Ectodermal cell (in vitro differentiated cells): ENCODE measurements at regions not wholly inside any gene's neighbourhood (a gene's known extent, or its start where the extent isn't known, plus 50 kb on each side); places are given as distances from the start of the nearest gene placed in this dataset.

Experiments
- H3K27ac ChIP-seq: 2 replicates; pipeline ENCODE4 v1.7.0; 2013; ENCODE audit warnings: mild to moderate bottlenecking, low read depth, low read length; ENCODE audit not compliant: insufficient read depth, poor library complexity, severe bottlenecking
- H3K27me3 ChIP-seq: 2 replicates; pipeline ENCODE4 v1.7.0; 2013; ENCODE audit warnings: mild to moderate bottlenecking, low read length; ENCODE audit not compliant: insufficient read depth, control insufficient read depth, poor library complexity, severe bottlenecking
- H3K36me3 ChIP-seq: one replicate; pipeline ENCODE4 v1.7.0; 2013; ENCODE audit warnings: low read length; ENCODE audit not compliant: control insufficient read depth, insufficient read depth
- H3K4me1 ChIP-seq: one replicate; pipeline ENCODE4 v1.7.0; 2013; ENCODE audit warnings: low read length; ENCODE audit not compliant: control insufficient read depth, insufficient read depth
- H3K4me3 ChIP-seq: 2 replicates; pipeline ENCODE4 v1.7.0; 2013; ENCODE audit warnings: low read depth, low read length, control low read depth; ENCODE audit not compliant: insufficient read depth
- H3K9me3 ChIP-seq: 2 replicates; pipeline ENCODE4 v1.7.0; 2013; ENCODE audit warnings: mild to moderate bottlenecking, low read length, moderate library complexity; ENCODE audit not compliant: control insufficient read depth
- WGBS, 2 experiments: methylation state at CpG; one replicate each; pipeline ENCODE4 v1.1.7; 2013; ENCODE audit warnings: missing lambda C conversion rate in 2 of 2; 5-methylcytosine and 5-hydroxymethylcytosine counted together

DNA sequence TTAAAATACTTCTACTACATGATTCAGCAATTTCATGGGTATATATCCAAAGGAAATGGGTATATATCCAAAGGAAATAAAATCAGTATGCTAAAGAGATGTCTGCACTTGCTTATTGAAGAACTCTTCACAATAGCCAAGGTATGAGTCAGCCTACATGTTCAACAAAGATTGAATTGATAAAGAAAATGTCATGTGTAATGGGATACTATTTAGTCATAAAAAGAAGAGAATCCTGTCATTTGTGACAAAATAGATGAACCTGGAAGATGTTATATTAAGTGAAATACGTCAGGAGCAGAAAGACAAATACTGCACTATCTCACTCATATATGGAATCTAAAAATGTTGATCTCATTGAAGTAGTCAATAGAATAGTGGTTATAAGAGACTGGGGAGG, 944.5 kb upstream of the CTNND2 start:
- Histone ChIP-seq H3K4me3 (no peak overlapping the region), H3K4me1 (no peaks in the 10 kb centered on the region), H3K27me3 (no peaks in the 10 kb centered on the region), H3K9me3 (no peaks in the 10 kb centered on the region), H3K27ac (no peak overlapping the region), H3K36me3 (no peaks in the 10 kb centered on the region)
- 100% methylated on average over 1 of the region's 1 CpG; no CpG with 5 or more reads in 1 of the 2 experiments for WGBS, 2 experiments

DNA sequence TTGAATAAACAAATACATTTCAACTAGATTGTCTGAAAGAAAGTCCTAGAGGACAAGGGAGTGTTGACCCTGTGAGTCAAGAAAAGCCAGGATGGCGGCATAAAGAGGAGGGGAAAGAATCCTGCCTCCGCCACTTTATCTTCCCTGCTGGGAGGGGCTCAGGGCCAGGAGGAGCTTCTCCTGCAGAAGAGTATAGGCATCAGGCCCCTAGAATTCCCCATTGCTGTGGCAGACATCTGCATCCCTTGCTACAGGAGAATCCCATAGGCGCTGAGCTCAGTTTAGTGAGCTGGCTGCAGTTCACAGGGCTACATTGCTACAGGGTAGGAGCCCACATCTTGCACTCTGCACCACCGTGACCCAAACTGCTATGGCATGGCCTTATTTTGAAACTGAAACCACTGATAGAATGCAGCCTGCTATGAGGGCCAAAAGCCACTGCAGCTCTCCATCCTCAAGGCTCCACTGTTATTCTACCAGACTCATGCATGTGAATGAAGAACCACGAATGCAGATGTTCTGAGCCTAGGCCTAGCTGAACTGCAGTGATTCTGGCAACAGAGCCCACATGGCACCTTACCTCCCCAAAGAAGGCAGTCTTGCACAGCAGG, 941.4 kb upstream of the CTNND2 start:
- no peak overlapping the region for H3K27ac ChIP-seq
- no peak overlapping the region for H3K4me3 ChIP-seq
- H3K4me1 ChIP-seq, result no peaks in the 10 kb centered on the region
- 93% methylated on average over 5 of the region's 5 CpGs for WGBS, 2 experiments
- no peaks in the 10 kb centered on the region for H3K36me3 ChIP-seq
- no peaks in the 10 kb centered on the region for H3K9me3 ChIP-seq
- H3K27me3 ChIP-seq, result no peaks in the 10 kb centered on the region

DNA sequence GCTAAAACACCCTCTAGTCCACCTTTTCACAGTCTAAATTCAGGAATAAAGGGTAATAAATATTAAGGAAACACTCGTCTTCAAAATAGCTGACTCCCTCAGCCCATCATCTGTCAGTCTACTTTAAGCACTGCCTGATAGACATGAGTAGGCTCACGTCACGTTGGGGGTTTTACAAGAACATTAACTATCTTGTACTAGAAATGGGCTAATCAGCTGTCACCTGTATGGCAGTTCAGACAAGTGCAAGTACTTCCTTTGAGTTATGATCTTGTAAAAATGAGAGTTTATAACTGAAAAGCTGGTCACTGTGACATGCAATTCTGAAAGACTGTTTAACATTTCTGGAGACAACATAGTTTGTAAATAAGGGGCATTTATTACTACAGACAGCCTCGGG, 936.7 kb upstream of the CTNND2 start:
- H3K9me3 ChIP-seq, result no peaks in the 10 kb centered on the region
- no peaks in the 10 kb centered on the region for H3K36me3 ChIP-seq
- H3K27ac ChIP-seq, result no peak overlapping the region
- no peak overlapping the region for H3K4me3 ChIP-seq
- no peaks in the 10 kb centered on the region for H3K4me1 ChIP-seq
- no peaks in the 10 kb centered on the region for H3K27me3 ChIP-seq
- 79 to 95% methylated on average over 2 to 4 of the region's 4 CpGs for WGBS, 2 experiments

DNA sequence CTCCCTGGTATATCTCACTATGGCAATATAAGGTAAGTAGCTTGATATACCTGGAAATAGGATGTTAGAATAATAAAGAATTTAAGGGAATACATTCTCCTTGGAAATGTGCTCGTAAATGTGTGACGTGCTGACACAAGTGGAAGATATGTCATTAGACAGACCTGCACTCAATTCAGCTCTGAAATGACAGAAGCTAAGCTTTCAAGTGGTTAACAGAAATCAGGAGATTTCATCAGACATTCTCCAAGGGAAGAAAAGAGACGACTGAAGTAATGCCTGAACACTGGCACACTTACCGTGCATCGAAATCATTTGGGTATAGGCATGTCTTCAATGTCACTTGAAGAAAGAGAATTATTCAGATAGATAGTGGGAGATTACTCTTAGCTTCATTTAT, 933.3 kb upstream of the CTNND2 start:
- no peaks in the 10 kb centered on the region for H3K9me3 ChIP-seq
- no peak overlapping the region for H3K27ac ChIP-seq
- H3K27me3 ChIP-seq, result no peaks in the 10 kb centered on the region
- H3K36me3 ChIP-seq, result no peaks in the 10 kb centered on the region
- H3K4me3 ChIP-seq, result no peak overlapping the region
- no peaks in the 10 kb centered on the region for H3K4me1 ChIP-seq
- 92 to 94% methylated on average over 5 of the region's 5 CpGs for WGBS, 2 experiments

DNA sequence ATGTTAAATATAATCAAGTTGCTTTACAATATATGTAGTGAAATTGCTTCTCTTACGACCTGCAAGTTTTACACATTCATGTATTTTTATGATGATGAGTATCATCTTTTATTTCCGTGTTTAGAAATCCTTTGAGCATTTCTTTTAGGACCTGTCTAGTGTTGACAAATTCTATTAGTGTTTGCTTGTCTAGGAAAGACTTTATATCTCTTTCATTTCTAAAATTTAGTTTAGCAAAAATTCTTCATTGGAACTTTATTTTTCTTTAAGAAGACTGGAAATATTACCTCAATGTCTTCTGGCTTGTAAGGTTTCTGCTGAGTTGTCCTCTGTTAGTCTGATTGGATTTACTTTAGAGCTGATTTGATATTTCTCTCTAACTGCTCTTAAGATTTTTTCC, 920.9 kb upstream of the CTNND2 start:
- H3K4me1 ChIP-seq, result no peaks in the 10 kb centered on the region
- H3K9me3 ChIP-seq, result no peaks in the 10 kb centered on the region
- no peak overlapping the region for H3K4me3 ChIP-seq
- H3K27me3 ChIP-seq, result no peaks in the 10 kb centered on the region
- no peak overlapping the region for H3K27ac ChIP-seq
- 80% methylated on average over 2 of the region's 2 CpGs; no CpG with 5 or more reads in 1 of the 2 experiments for WGBS, 2 experiments
- H3K36me3 ChIP-seq, result no peaks in the 10 kb centered on the region

DNA sequence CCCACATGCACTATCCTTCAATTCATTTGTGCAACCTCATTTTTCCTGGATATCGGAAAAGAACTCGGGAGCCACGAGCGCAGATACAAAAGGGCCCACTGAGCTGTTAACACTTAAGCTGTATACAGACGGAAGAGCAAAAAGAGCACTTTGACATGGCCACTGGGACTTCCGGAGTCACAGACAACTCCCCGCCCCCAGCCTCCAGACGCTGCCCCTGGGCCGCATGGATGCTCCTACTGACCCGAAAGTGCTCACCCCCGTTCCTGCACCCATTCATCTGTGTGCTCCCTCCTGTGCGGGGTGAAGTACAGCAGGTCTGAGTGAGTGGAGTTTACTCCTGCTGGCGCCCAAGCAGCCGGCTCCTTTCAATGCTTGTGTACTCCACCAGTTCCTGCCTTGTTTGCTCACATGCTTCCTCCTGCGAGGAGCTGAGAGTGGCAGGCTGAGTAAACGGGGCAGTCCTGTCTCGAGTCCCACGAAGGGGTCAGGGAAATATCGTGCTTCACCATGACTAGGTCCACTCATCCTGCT, 901.0 kb upstream of the CTNND2 start:
- no peaks in the 10 kb centered on the region for H3K27me3 ChIP-seq
- no peaks in the 10 kb centered on the region for H3K4me1 ChIP-seq
- no peak overlapping the region for H3K27ac ChIP-seq
- no peaks in the 10 kb centered on the region for H3K9me3 ChIP-seq
- WGBS, 2 experiments, result 89% methylated on average over 19 of the region's 19 CpGs
- no peak overlapping the region for H3K4me3 ChIP-seq
- no peaks in the 10 kb centered on the region for H3K36me3 ChIP-seq

DNA sequence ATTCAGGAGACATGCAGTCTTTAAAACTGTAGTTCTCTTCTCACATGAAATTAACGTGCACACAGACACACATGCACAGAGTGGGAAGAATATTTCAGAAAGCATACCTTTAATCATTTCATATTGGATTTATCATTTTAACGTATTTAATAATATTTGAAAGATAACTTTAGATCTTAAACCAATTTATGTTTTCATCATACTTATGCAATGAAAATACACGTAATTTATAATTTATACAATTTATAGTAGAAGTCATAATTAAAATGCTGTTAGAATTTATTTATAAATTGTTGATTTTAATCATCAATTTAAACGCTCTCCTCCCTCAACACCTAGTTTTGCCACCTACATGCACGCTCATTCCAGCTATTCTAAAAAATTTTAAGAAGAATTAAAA, 894.9 kb upstream of the CTNND2 start:
- H3K4me3 ChIP-seq, result no peak overlapping the region
- no peaks in the 10 kb centered on the region for H3K36me3 ChIP-seq
- no peak overlapping the region for H3K27ac ChIP-seq
- H3K4me1 ChIP-seq, result no peaks in the 10 kb centered on the region
- 83% methylated on average over 1 of the region's 5 CpGs; no CpG with 5 or more reads in 1 of the 2 experiments for WGBS, 2 experiments
- no peaks in the 10 kb centered on the region for H3K27me3 ChIP-seq
- H3K9me3 ChIP-seq, result no peaks in the 10 kb centered on the region

DNA sequence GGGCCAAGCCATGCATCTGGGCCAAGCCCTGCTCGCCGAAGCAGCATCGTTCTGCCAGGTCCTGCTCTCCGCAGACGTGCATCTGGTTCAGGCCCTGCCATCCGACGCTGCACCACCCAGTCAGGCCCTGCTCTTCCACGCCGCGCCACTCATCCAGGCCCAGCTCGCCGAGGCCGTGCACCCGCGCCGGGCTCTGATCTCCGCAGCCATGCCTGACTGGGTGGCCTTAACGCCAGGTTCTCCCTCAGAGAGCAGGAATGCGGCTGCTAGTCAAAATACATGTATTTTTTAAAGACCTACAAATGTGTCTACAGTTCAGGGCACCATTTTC, 891.1 kb upstream of the CTNND2 start:
- Histone ChIP-seq H3K27ac (no peak overlapping the region), H3K27me3 (no peaks in the 10 kb centered on the region), H3K4me1 (no peaks in the 10 kb centered on the region), H3K4me3 (no peak overlapping the region), H3K36me3 (no peaks in the 10 kb centered on the region), H3K9me3 (no peaks in the 10 kb centered on the region)
- 92 to 95% methylated on average over 19 of the region's 19 CpGs for WGBS, 2 experiments

DNA sequence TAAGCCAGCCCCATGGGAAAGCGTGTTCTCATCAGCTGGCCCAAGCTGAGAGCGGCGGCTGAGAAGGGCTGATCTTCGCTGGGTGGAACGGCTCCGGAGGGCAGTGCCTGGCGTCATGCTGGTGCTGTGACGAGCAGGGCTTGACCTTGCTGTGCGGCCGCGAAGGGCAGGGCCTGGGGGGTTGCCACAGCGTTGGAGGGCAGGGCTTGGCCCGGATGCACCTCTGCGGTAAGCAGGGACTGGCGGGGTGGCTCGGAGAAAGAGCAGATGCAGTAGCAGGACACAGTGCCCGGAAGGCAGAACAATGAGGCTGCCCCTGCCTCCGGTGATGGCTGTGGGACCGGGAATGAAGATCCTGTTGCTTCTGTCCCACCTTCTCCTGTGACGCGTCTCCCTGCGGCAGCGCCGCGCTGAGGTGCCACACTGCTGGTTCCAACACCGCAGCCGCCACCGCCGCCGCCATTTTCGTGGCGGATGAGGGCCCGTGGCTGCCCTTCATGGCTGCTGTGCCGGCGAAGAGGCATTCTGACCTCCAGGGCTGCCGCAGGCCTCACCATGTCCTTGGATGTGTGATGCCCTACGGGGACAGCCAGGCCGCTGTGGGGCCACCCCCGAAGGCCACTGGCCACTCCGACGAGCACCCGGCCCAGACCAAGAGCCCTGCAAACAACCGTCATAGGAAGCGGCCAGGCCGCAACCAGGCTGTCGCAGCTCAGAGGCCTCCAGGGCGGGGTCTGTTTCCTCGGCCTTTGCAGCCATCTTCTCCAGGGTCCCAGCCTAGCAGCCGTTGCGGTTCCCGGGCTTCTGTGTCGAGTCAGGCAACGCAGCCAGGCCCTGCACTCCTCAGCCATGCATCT, 890.5 kb upstream of the CTNND2 start:
- WGBS, 2 experiments, result 96% methylated on average over 53 of the region's 53 CpGs
- Histone ChIP-seq H3K4me3 (no peak overlapping the region), H3K9me3 (no peaks in the 10 kb centered on the region), H3K36me3 (no peaks in the 10 kb centered on the region), H3K27ac (no peak overlapping the region), H3K4me1 (no peaks in the 10 kb centered on the region), H3K27me3 (no peaks in the 10 kb centered on the region)

DNA sequence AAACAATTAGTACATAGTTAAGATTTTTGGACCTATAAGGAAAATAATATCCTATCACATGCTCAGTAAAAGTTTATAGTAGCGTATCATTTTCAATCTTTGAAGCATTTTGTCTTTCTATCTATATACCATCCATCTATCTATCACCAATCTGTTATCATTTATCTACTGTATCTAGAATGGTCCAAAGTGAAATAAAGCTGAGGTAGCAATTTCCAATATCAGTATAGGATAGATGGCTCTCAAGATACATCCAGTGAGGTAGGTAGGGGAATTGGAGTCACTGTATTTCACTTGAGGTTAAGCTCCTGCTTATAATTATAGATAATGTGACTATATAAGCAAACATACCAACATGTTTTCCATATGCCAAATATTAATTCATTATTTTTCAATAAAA, 889.1 kb upstream of the CTNND2 start:
- Histone ChIP-seq H3K4me3 (no peak overlapping the region), H3K36me3 (no peaks in the 10 kb centered on the region), H3K9me3 (no peaks in the 10 kb centered on the region), H3K4me1 (no peaks in the 10 kb centered on the region), H3K27ac (no peak overlapping the region), H3K27me3 (no peaks in the 10 kb centered on the region)
- 100% methylated on average over 1 of the region's 1 CpG for WGBS, 2 experiments
